ENCODE measurements at regions not wholly inside any gene's neighbourhood (a gene's known extent, or its start where the extent isn't known, plus 50 kb on each side); places are given as distances from the start of the nearest gene placed in this dataset.

DNA sequence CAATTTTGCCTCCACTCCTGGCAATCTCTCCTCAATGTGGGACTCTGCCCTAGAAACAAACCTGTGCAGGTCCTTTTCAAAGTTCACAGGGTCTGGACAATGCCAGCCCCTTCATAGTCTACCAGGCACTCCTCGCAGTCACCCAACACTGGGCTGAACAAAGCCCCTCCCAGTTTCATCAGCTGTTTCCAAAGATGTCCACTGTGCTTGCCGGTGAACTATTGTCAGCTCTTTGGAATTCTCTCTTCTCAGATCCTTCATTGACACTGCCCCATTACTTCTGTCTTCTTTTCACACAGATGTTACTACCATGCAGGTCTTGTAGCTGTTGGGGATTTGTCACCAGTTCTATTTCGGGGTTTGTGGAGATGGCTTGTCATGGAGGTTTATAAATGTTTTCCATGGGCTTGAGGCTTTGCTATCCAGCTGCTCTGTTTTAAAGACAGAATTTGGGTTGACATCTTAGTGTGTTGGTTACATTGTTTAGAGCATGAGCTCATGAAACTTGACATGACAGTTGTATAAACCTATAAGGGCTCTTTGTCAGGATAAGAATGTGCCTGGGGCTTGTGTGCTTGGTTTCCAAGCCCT is 77.3 kb upstream of the DHRS4 start:
- TF ChIP-seq HDAC2 (IDR thresholded peaks at IDR 0.05) = no peak
- TF ChIP-seq, protein P1, sequence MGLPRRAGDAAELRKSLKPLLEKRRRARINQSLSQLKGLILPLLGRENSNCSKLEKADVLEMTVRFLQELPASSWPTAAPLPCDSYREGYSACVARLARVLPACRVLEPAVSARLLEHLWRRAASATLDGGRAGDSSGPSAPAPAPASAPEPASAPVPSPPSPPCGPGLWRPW (IDR thresholded peaks at IDR 0.05) = no peak
- no peak for TF ChIP-seq FOSB (CRISPR knock-in tag; IDR thresholded peaks at IDR 0.05)
- Histone ChIP-seq H3K4me3 (no peak overlapping the region), H3K27ac (no peak overlapping the region), H3K9me3 (no peaks in the 10 kb centered on the region), H3K4me1 (no peaks in the 10 kb centered on the region), H3K4me2 (no peak overlapping the region)
- CTCF ChIA-PET = interaction anchor here (0.6 to 1.4 kb wide), 4 partner anchors 24 to 149 kb away, joined by 3 to 4 read pairs (median 4); no protein-coding TSS in a partner anchor
- FAIRE-seq (no peak), ATAC-seq (no peak), DNase-seq (ENCODE audit: low read depth in 1 of 2, low spot score in 1 of 2) (no peak)
- 27% methylated on average over 3 of the region's 3 CpGs for WGBS (ENCODE audit: missing lambda C conversion rate)
- POLR2A ChIA-PET = no interaction called here

DNA sequence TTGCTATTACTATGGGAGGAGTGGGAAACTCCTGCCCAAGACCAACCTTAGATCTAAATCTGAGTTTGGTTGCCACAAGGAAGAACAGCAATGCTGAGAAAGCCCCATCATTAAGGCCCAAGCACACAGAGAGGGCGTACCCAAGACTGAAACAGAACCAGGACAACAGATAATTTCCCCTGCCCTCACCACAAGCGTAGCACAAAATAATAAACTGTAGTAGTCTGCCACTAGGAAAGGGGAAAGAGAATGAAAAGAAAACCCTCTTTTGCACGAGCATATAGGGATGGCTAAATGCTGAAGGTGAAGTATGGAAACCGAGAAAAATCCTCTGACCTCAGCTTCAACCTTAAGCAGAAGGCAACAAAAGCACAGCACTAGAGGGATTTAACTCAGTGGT is 76.5 kb upstream of the DHRS4 start:
- Histone ChIP-seq H3K4me3 (no peak overlapping the region), H3K4me1 (no peaks in the 10 kb centered on the region), H3K27ac (no peak overlapping the region), H3K9me3 (no peaks in the 10 kb centered on the region), H3K4me2 (no peak overlapping the region)
- FAIRE-seq (no peak), ATAC-seq (no peak), DNase-seq (ENCODE audit: low read depth in 1 of 2, low spot score in 1 of 2) (no peak)
- WGBS (ENCODE audit: missing lambda C conversion rate) = 37% methylated on average over 4 of the region's 4 CpGs
- CTCF ChIA-PET = interaction anchor here (1.1 to 1.4 kb wide), 4 partner anchors 23 to 245 kb away, joined by 3 to 5 read pairs (median 4); no protein-coding TSS in a partner anchor
- TF ChIP-seq, protein P1 (IDR thresholded peaks at IDR 0.05) = no peak
- no peak for TF ChIP-seq HOXA7 (CRISPR knock-in tag; IDR thresholded peaks at IDR 0.05)
- no peak for TF ChIP-seq FOSB (CRISPR knock-in tag; IDR thresholded peaks at IDR 0.05)
- no peak for TF ChIP-seq TP53 (CRISPR knock-in tag; IDR thresholded peaks at IDR 0.05)
- POLR2A ChIA-PET = no interaction called here

DNA sequence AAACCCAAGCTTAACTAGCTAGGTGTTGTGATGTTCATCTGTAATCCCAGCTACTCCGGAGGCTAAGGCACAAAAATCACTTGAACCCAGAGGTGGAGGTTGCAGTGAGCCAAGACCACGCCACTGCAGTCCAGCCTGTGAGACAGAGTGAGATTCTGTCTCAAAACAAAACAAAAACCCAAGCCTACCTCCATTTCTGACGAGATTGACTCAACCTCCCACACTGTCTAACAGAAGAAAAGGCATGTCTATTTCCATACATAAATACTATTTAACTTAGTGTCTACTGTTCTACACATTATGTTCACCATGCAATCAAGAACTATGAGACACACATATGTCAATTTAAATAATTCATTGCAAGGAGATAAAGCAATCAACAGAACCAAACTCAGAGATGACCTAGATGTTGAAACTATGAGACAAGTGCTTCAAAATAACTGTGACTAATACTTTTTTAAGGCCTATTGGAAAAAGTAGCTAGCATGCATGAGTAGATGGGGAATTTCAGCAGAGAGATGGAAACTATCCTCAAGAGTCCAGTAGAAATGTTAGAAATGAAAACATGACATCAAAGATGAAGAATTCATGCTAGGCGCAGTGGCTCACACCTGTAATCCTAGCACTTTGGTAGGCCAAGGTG is 75.9 kb upstream of the DHRS4 start:
- TF ChIP-seq TP53 (CRISPR knock-in tag; IDR thresholded peaks at IDR 0.05) (no peak), ESRRA (IDR thresholded peaks at IDR 0.05; ENCODE audit: borderline replicate concordance, low read length) (no peak), JUNB (IDR thresholded peaks at IDR 0.05) (no peak)
- no peak for DNase-seq (ENCODE audit: low read depth in 1 of 2, low spot score in 1 of 2)
- CTCF ChIA-PET = interaction anchor here (1.2 to 1.4 kb wide), 3 partner anchors 22 to 246 kb away, joined by 3 to 5 read pairs (median 3); no protein-coding TSS in a partner anchor
- ATAC-seq = no peak
- Histone ChIP-seq H3K4me1 (no peaks in the 10 kb centered on the region), H3K9me3 (no peaks in the 10 kb centered on the region), H3K4me2 (no peak overlapping the region), H3K27ac (no peak overlapping the region), H3K4me3 (no peak overlapping the region)
- 45% methylated on average over 4 of the region's 4 CpGs for WGBS (ENCODE audit: missing lambda C conversion rate)
- POLR2A ChIA-PET = no interaction called here
- no peak for FAIRE-seq

DNA sequence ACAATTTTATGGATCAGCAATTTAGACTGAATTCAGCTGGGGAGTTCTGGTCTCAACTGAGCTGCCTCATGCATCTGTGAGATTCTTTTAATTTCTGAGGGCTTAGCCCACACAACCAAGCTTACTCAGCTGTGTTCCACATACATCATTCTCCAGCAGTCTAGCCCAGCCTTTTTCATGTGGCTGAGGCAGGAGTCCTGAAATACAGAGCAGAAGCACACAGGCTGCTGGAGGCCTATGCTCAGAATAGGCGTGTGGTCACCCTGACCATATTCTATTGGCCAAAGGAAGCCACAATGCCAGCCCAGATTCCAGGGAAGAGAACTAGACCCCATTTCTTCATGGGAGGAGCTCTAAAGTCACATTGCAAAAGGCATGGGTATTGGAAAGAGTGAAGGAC is 72.3 kb upstream of the DHRS4 start:
- WGBS (ENCODE audit: missing lambda C conversion rate) = 42% methylated on average over 1 of the region's 1 CpG
- Histone ChIP-seq H3K4me1 (no peaks in the 10 kb centered on the region), H3K4me3 (no peak overlapping the region), H3K4me2 (no peak overlapping the region), H3K9me3 (no peaks in the 10 kb centered on the region), H3K27ac (no peak overlapping the region)
- FAIRE-seq (no peak), DNase-seq (ENCODE audit: low read depth in 1 of 2, low spot score in 1 of 2) (no peak), ATAC-seq (no peak)
- ChIA-PET CTCF (no interaction called here), POLR2A (no interaction called here)
- TF ChIP-seq, protein P2, sequence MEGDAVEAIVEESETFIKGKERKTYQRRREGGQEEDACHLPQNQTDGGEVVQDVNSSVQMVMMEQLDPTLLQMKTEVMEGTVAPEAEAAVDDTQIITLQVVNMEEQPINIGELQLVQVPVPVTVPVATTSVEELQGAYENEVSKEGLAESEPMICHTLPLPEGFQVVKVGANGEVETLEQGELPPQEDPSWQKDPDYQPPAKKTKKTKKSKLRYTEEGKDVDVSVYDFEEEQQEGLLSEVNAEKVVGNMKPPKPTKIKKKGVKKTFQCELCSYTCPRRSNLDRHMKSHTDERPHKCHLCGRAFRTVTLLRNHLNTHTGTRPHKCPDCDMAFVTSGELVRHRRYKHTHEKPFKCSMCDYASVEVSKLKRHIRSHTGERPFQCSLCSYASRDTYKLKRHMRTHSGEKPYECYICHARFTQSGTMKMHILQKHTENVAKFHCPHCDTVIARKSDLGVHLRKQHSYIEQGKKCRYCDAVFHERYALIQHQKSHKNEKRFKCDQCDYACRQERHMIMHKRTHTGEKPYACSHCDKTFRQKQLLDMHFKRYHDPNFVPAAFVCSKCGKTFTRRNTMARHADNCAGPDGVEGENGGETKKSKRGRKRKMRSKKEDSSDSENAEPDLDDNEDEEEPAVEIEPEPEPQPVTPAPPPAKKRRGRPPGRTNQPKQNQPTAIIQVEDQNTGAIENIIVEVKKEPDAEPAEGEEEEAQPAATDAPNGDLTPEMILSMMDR (IDR thresholded peaks at IDR 0.05) = no peak

DNA sequence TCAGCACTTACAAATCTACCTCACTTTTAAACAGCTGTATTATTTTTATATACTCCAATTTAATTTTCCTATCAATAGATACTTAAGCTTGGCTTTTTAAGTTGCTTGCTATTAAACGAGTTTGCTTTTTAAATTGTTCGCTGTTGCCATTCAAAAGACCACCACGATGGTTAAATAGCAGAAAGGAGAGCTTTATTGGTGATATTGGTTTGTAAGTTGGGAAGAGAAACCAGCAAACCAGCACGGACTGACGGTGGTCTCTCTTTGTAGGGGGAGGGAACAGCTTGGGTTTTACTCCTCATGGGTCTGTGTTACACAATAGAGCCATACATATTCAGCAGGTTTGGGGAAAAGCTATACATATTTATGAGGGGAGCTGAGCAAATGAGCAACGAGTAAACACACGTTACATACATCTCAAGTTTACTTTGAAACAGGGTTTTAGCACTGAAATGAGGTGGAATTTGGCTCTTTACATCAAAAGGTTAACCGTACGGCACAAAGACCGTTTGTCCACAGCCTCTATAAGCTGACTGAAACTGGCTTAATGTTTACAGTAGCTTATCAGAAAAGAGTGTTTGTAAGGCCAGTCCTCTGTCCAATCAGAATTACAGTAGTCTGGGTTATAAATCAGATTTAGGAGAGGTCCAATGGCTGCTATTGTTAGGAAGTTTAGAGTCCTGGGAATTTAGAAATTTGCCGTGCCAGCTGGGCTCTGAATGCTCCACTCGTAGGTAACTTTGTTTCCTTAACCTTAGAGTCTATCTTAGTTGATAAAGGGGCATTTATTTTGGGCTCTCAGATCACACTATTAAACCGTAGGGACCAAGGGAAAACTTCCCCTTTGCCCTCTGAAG is 69.7 kb upstream of the DHRS4 start:
- H3K9me3 ChIP-seq = peaks cover 14% of the 10 kb centered on the region; the same call in 2 of the 3 replicates
- no peak overlapping the region for H3K4me3 ChIP-seq
- DNase-seq (ENCODE audit: low read depth in 1 of 2, low spot score in 1 of 2) (no peak), ATAC-seq (no peak), FAIRE-seq (no peak)
- no peaks in the 10 kb centered on the region for H3K4me1 ChIP-seq
- H3K27ac ChIP-seq = no peak overlapping the region
- no peak overlapping the region for H3K4me2 ChIP-seq
- no peak for TF ChIP-seq NFE2L2 (conservative IDR thresholded peaks at IDR 0.05; ENCODE audit: low read length)
- no peak for TF ChIP-seq PHF8 (IDR thresholded peaks at IDR 0.05; ENCODE audit: borderline replicate concordance, low read depth)
- no peak for TF ChIP-seq JUNB (IDR thresholded peaks at IDR 0.05)
- no peak for TF ChIP-seq RARB (CRISPR knock-in tag; IDR thresholded peaks at IDR 0.05)
- TF ChIP-seq EHMT2 (IDR thresholded peaks at IDR 0.05; ENCODE audit: low read depth) = no peak
- no peak for TF ChIP-seq RCOR1 (IDR thresholded peaks at IDR 0.05; ENCODE audit: low read depth, low read length)
- no peak for TF ChIP-seq TFCP2L1 (CRISPR knock-in tag; IDR thresholded peaks at IDR 0.05)
- TF ChIP-seq CBX8 (IDR thresholded peaks at IDR 0.05) = no peak
- TF ChIP-seq, protein P3, sequence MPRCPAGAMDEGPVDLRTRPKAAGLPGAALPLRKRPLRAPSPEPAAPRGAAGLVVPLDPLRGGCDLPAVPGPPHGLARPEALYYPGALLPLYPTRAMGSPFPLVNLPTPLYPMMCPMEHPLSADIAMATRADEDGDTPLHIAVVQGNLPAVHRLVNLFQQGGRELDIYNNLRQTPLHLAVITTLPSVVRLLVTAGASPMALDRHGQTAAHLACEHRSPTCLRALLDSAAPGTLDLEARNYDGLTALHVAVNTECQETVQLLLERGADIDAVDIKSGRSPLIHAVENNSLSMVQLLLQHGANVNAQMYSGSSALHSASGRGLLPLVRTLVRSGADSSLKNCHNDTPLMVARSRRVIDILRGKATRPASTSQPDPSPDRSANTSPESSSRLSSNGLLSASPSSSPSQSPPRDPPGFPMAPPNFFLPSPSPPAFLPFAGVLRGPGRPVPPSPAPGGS (IDR thresholded peaks at IDR 0.05) = no peak
- no peak for TF ChIP-seq POLR2AphosphoS2 (conservative IDR thresholded peaks at IDR 0.05; ENCODE audit: low read length)
- no peak for TF ChIP-seq ZFP36 (IDR thresholded peaks at IDR 0.05; ENCODE audit: borderline replicate concordance, partially characterized antibody)
- no peak for TF ChIP-seq FOSL2 (IDR thresholded peaks at IDR 0.05)
- TF ChIP-seq FOSL2 (CRISPR knock-in tag; IDR thresholded peaks at IDR 0.05) = no peak
- 40% methylated on average over 13 of the region's 13 CpGs for WGBS (ENCODE audit: missing lambda C conversion rate)
- CTCF ChIA-PET = interaction anchor here (0.6 to 2.2 kb wide), 5 partner anchors 9 to 255 kb away, joined by 3 to 6 read pairs (median 4); no protein-coding TSS in a partner anchor
- POLR2A ChIA-PET = no interaction called here
